Smooth muscle cell of the brain vasculature (primary cell): ENCODE measurements at regions not wholly inside any gene's neighbourhood (a gene's known extent, or its start where the extent isn't known, plus 50 kb on each side); places are given as distances from the start of the nearest gene placed in this dataset.

Experiments used
- DNase-seq: peaks from one replicate; pipeline ENCODE4 v3.0.0-alpha.2; 2012; ENCODE audit warnings: low read depth, low spot score

- no peak for DNase-seq
Measured at GRCh38 chr1:221850470-221851187, 108.7 kb upstream of the DUSP10 start.

- no peak for DNase-seq
Measured at GRCh38 chr1:221849897-221850296, 108.0 kb upstream of the DUSP10 start.

GRCh38 chr1:221849110-221849509 lies 107.2 kb upstream of the DUSP10 start:
- DNase-seq: no peak

- no peak for DNase-seq
Measured at GRCh38 chr1:221847676-221848075, 105.8 kb upstream of the DUSP10 start.

GRCh38 chr1:221845650-221846371 lies 103.9 kb upstream of the DUSP10 start:
- DNase-seq: no peak

GRCh38 chr1:221841983-221842335 lies 100.1 kb upstream of the DUSP10 start:
- no peak for DNase-seq

- DNase-seq: no peak
Measured at GRCh38 chr1:221841251-221841982, 99.5 kb upstream of the DUSP10 start.

- DNase-seq: no peak
Measured at GRCh38 chr1:221840511-221841243, 98.8 kb upstream of the DUSP10 start.

- DNase-seq: peak; percentile 73
Measured at GRCh38 chr1:221839782-221840395, 98.0 kb upstream of the DUSP10 start.

- DNase-seq: no peak
Measured at GRCh38 chr1:221839321-221839720, 97.4 kb upstream of the DUSP10 start.

GRCh38 chr1:221837896-221838295 lies 96.0 kb upstream of the DUSP10 start:
- no peak for DNase-seq

- DNase-seq: no peak
Measured at GRCh38 chr1:221834698-221835513, 93.0 kb upstream of the DUSP10 start.

- no peak for DNase-seq
Measured at GRCh38 chr1:221832617-221833016, 90.7 kb upstream of the DUSP10 start.

- no peak for DNase-seq
Measured at GRCh38 chr1:221832151-221832550, 90.3 kb upstream of the DUSP10 start.

GRCh38 chr1:221829327-221830015 lies 87.6 kb upstream of the DUSP10 start:
- no peak for DNase-seq

GRCh38 chr1:221827307-221827642 lies 85.4 kb upstream of the DUSP10 start:
- DNase-seq: no peak

GRCh38 chr1:221824909-221825308 lies 83.0 kb upstream of the DUSP10 start:
- no peak for DNase-seq

GRCh38 chr1:221824025-221824424 lies 82.1 kb upstream of the DUSP10 start:
- DNase-seq: no peak

- no peak for DNase-seq
Measured at GRCh38 chr1:221823561-221823960, 81.7 kb upstream of the DUSP10 start.

GRCh38 chr1:221823149-221823548 lies 81.3 kb upstream of the DUSP10 start:
- DNase-seq: no peak
